GM18520 (cell line): ENCODE measurements at regions not wholly inside any gene's neighbourhood (a gene's known extent, or its start where the extent isn't known, plus 50 kb on each side); places are given as distances from the start of the nearest gene placed in this dataset.
"Not testable (repeated sequence)": the region's sequence is repeated elsewhere in the genome, so short reads cannot be mapped to it uniquely, and the experiment has no call there.

Experiments
- ATAC-seq: cut with Tn5 transposase; IDR thresholded peaks from one replicate; pipeline ENCODE4 v1.9.1; 2021; ENCODE audit not compliant: unreplicated experiment

DNA sequence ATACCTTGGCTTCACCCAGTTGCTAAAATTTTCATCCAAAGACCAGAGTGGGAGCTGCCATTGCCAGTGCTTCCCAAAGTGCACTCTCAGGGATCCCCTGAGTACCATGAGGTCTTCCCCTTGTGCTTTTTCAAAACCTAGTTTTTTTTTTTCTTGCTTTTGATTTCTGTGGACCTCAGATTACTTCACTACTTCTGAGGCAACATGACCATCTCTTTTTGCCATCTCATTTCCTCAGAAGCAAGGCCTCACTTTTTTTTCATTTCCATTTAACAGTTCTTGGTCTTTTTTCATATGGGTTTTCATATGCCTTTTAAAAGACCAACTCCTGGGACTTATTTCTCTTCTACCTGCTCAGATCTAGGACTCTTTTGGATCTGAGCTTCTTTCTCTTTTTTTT is 64.1 kb upstream of the MMS22L start:
- no peak for ATAC-seq

DNA sequence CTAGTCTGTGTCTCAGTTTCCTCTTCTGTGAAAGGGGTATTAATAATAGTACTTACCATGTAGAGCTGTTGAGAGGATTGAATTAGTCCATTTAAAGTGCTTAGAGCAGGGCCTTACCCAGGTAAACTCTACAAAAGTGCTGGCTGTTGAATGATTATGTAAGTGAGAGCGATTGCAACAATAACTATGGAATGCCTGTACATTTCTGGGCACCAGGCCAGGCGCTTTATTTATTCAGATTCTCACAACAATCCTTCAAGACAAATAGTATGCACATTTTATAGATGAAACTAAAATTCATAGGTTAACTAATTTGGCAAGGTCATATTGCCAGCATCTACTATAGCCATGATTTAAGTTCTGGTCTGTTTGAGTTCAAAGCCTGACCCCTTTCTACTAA is 78.3 kb upstream of the MMS22L start:
- ATAC-seq = no peak

DNA sequence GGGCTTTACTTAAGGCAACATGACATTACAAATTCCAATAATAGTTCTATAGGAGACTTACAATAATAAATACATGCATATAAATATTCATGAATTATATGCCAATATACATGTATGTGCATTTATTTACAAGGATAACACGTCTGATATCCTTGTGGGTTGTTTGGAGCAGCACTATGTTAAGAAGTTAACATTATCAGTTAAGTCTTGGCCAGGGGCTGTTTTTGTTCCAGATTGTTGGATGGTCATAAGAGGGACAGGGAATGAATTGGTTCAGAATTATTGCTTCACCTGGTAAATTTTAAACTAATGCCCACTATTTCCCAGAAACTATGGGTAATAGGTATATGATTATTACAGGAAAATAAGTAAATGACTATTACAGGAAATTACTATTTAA is 81.3 kb upstream of the MMS22L start:
- ATAC-seq = no peak

DNA sequence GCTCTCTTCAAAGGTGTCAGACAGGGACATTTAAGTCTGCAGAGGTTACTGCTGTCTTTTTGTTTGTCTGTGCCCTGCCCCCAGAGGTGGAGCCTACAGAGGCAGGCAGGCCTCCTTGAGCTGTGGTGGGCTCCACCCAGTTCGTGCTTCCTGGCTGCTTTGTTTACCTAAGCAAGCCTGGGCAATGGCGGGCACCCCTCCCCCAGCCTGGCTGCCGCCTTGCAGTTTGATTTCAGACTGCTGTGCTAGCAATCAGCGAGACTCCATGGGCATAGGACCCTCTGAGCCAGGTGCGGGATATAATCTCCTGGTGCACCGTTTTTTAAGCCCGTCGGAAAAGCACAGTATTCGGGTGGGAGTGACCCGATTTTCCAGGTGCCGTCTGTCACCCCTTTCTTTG is 99.1 kb upstream of the MMS22L start:
- ATAC-seq = not testable (repeated sequence)

DNA sequence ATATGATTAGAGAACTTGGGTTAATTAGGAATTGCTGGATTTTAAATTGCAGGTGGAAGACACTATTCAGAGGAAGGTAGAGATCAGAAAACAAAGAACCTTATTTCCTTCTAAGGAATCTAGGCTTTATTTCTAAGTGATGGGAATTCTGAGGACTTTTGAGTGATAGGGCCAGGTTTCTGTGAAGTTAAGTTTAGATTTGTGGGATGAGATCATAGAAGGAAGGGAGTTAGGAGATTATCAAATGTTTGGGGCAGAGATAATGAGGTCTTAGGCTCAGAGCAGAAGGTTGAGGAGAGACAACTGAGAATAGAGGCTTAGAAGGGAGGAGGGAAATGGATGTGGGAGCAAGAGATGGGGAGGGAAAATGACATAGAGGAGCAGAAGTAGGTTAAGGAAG is 109.7 kb upstream of the MMS22L start:
- no peak for ATAC-seq

DNA sequence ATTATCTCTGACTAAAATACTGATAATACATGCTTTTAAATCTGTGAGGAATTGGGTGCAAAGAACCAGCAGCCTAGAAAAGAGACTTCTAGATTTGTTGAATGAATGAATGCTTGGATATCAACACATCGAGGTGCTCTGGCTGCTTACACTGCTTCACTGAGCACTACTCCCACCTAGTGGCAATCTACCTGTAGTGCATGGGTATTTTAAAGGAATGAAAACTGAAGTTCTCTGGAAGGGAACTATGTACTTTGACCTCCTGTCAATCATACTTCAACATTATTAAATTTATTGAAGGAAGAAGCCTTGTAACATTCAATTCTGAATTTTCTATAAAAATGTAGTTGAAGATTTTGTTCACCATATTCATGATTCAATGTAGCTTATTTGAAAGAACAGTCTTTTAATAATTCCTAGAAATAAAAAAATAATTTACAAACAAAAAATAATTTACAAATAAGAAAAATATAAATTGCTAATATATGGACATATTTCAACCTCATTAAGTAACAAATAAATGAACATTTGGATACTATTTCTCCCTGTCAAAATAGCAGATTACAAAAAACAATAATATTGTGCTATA is 111.2 kb upstream of the MMS22L start:
- ATAC-seq = peak; percentile 75

DNA sequence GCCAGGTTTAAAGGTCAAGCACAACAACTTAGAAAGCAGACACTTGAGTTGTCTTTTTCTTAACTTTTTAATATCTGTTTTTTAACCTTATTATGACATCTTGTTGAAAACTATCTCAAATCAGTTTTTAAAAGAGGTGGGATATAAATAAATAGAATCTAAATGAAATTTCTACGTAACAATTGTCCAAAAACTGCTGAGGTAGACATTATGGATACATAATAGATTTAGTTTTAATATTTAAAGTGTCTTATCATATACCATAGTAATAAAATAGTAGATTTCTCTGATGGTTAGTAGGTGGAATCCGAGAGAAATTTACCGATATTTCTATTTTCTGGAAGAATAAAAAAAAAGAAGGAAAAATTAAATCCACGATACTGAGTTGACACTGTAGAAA is 113.9 kb upstream of the MMS22L start:
- no peak for ATAC-seq

DNA sequence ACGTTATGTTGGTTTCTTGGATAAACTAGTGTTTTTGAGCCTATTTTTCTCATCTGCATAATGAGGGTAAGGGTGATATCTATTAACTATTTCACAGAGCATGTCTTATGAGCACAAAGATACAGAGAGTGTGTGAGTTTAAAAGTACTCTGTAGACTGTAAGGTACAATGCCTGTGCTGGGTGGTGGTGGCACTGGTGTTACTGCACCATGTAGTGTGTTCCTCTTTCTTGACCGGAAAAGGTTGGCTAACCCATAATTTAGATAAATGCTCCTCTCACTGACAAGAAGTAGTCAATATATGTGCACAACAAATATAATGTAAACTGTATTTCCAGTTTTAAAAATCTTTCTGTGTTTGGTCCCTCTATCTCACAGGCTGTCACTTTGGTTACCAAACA is 116.2 kb upstream of the MMS22L start:
- no peak for ATAC-seq

DNA sequence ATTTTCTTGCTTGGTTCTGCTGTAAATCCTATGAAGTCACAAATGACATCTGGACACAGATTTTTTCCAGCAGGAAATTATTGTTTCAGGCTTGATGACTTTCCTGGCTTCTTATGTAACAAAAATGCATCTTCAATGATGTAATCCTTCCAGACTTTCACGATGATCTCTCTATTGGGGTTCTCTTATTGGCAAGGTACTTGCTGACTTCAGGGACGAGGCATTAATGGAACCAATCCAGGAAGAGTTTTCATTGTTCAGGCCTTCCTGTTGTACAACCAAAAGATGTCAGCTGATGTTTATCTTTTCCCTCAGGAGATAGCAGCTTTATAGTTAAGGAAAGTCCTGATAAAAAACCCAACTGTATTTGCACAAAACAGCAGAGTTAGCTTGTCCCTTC is 118.5 kb upstream of the MMS22L start:
- no peak for ATAC-seq

DNA sequence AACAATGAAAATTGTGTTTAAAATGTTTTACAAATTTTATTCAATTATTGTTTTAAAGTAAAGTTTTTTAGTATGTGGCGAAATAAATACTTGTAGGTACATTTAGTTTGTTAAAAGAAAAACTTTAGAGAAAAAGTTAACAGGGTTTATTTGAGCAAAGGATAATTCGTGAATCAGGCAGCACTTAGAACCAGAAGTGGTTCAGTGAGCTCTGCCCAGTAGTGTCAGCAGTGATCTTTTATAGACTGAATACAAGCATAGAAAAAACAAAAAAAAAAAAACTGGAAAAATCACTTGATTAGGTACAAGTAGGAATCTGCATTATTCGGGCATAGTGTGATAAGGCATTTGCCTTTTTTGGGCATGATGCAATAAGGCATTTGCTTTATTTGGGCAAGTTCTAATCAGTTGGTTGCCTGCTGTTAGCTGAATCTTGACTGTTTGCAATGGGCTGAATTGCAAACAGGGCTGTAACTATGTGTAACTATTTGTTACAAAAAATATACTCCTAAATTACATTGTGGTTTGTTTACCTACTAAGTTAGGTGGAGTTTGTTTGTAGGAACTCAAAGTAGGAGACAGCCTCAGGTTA is 122.9 kb upstream of the MMS22L start:
- ATAC-seq = no peak

DNA sequence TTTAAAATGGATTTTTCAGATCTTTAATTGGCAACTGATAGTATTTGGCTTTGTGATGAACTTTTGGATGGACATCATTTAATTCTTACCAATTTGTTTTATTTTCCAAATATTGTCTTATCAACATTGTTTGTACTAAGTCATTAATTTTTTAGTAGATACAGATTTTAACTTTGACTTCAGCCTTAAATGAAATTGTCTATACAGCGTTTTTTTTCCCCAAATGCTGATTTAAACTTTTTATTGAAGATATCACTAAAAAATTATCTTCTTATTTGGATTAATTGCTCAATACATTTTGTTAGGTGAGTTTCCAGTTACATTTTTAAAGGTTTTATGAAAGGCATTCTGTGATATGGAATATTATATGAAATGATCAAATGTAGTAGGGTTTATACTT is 123.6 kb upstream of the MMS22L start:
- no peak for ATAC-seq

DNA sequence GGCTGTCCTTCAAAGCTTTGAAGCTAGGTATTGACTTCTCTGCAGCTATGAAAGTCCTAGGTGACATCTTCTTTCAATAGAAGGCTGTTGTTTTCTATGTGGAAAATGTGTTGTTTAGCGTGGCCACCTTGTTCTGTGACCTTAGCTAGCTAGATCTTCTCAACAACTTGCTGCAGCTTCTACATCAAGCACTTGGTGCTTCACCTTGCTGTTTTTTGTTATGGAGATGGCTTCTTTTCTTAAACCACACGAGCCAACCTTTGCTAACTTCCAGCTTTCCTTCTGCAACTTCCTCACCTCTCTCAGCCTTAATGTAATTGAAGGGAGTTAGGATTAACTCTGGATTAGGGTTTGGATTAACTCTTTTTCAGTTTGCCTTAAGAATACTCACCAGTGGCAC is 128.6 kb upstream of the MMS22L start:
- no peak for ATAC-seq

DNA sequence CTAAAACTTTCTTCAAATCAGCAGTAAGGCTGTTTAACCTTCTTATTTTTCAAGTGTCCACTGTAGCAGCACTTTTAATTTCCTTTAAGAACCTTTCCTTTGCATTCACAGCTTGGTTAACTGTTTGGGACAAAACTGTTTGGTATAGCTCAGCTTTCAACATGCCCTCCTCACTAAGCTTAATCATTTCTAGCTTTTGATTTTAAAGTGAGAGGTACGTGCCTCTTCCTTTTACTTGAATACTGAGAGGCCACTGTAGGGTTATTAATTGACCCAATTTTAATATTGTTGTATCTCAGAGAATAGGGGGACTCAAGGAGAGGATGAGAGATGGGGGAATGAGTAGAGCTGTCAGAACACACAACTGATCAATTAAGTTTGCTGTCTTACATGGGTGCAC is 129.5 kb upstream of the MMS22L start:
- ATAC-seq = no peak

DNA sequence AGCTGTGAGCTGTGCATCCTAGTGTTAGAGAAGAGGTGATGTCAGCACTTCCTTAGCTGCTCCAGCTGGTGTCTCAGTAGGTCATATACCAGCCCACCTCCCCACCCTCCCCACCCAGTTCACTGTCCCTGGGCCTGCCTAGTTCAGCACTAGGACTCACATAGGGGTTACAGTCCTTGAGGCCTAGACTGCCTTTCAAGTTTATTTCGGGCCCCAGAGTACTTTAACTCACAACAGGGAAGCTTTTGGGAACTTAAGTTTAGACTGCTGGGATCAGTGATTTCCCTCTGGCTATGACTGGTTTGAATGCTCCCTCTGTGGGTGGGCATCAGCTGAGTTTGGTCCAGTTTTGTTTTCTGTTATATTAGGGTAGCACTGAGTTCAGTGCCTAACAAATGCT is 139.2 kb upstream of the MMS22L start:
- no peak for ATAC-seq

DNA sequence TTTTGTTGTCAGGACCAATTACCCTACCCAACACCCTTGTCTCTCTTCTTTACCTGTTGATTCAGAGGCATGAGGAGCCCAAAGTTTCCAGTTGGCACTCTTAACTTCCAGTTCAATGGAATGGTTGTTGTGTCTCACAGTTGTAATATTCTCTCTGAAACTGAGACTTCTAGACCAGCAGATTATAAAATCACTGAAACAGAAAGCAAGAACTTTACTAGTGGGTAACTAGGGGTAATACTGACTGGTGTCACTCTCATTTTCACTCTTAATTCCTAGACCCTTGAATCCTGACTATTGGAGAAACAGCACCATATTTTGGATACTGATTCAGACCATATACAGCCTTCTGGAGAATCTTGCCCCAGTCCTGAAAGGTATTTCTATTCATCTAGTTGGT is 140.2 kb upstream of the MMS22L start:
- ATAC-seq = no peak

DNA sequence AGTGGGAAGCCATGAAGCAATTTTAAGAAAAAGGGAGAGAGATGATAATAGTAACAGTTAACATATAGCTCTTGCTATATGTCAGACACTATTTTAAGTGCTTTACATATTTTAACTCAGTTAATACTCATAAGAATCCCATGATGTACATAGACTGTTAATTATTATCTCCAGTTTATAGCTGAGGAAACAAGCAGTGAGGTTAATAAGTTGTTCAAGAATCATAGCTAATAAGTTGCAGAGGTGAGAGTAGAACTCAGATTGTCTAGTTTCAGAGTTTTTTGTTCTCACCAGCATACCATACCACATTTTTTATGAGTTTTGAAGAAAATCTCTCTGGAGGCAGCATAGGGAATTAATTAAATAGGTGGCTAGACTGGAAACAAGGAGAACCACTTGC is 144.6 kb upstream of the MMS22L start:
- ATAC-seq = peak; percentile 52

DNA sequence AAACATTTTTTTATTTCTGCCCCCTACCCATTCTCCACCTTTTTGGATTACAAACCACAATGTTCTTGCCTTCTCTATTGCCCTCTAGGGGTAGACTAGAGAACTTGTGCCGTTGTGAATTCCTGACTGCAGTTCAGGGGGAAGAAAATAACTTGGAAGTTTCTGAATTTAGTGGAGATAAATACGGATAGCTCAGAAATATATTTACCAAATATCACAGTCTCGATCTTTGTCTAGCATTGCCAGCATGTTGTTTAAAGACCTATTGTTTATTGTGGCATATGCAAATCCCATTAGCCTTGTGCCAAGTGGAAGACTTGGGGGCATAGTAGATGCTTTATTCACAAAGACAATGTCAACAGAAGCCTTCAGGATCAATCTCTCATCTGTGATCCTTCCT is 154.1 kb upstream of the MMS22L start:
- ATAC-seq = no peak

DNA sequence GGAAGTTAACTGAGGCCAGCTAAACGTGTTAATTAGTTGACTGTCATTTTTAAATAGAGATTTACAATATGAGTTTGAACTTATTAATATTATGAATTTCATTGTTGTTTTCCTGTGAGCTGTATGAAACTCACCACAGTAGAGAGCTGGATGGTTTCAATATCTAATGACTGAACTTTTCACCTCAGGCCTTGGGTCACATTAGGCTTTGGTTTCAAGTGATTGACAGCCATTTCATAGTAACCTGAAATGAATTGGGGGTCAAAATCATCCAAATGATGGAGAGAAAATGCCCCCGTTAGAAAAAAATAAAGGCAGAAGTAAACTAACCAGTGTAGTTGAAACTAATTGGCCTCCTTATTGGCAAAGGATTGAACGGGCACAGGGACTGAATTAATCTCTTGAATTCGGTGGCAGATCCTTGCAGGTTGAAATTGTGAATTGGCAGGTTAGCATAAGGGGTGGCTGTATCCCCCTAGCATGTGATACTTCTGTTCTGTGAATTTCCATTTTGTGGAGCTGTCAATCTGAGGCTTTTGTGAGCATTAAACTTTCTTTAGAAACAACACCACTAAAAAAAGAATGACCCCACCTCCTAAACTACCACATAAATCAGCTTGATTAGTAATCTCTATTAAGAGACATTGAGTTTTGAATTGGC is 155.1 kb upstream of the MMS22L start:
- ATAC-seq = peak; percentile 49

DNA sequence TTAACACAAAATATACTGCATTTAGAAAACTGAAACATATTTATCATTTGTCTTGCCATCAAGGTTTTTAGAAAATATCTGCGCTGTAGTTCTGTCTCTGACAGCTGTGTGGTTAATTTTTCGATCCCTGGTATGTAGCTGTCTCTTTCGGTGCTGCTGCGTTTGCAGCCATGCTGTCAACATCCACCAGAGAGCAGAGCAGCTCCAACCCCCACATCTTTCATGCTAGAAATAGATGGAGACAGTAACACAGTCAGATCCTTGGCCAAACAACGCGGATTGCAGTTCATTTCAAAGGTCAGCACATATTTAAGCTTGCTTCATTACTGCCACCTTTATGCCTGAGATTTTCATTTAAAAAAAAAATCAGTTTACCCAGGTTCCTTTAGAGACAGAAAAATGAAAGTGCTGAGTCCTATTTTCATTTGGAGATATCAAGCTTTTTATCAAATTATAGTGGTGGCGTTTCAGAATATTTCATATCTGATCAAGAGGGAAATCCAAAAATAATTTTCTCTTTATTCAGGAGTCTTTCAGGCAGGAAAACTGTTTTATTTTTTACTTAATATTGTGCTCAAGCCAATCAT is 157.7 kb upstream of the MMS22L start:
- ATAC-seq = no peak

DNA sequence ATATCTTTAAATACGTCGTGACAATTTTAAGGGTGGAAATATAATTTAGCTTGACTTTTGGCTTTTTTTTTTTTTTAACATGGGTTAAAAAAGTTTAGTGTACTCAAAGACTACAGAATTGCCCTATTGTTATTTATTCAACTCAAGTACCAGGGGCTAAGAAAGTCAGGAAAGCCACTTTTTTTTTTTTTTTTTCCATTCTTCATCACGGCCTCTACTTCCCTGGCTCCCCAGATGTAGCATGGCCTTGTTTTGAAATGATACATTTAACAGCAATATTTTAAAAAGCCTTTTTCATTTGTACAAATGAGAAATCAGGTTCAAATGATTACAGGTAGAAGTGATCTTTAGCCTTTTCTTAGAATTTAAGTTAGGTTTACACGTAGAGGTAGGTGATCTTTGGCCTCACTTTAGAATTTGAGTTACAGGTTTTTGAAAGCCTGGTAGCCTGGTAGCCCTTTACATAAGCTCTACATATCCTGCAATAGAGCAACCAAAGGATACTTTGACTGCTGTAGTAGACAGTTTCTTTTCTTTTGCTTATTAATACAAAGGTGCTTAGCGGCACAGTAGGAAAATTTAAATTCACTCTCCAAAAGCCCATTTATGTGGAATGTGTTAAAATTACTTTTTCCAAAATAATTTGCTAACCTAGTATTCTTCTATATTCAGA is 160.5 kb upstream of the MMS22L start:
- no peak for ATAC-seq

DNA sequence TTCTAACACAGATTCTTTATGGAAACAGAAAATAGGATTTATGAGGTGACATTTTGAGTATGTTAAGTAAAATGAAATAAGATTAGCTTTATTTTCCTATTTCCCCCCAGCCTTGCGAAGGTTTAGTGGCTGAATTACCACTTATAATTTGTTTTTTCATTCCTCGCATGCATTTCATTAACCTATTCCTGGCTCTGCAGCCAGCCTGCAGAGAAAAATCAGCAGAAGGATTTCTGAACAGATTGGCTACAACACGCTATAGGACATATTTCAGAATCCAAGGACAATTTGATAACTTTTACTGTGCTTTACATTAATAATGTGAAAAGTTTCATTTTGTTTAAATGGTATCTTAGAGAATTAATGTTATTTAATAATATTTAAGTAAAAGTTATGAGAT is 162.4 kb upstream of the MMS22L start:
- no peak for ATAC-seq

DNA sequence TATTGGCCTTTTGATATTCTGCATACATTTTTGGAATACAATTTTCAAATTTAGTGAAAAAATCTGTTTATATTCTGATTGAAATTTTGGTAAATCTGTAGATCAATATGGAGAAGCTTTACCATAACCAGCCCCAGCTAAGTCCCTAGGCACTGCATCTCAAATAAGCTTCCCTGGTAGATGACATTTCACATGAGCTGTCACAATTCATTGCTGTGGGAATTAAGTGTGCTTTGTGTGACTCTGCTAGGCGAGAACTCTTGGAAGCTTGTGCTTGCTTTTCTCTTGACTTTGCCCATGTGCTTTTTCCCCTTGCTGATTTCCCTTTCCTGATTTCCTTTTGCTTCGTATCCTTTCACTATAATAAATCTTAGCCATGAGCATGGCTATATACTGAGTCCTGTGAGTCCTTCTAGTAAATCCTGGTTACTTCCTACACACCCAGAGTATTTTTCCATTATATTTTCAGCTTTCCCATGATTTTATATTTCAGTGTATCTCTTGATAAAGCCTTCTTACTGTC is 166.5 kb upstream of the MMS22L start:
- no peak for ATAC-seq
